ENCODE measurements at regions not wholly inside any gene's neighbourhood (a gene's known extent, or its start where the extent isn't known, plus 50 kb on each side); places are given as distances from the start of the nearest gene placed in this dataset.
"Not testable (repeated sequence)": the region's sequence is repeated elsewhere in the genome, so short reads cannot be mapped to it uniquely, and the experiment has no call there.

DNA sequence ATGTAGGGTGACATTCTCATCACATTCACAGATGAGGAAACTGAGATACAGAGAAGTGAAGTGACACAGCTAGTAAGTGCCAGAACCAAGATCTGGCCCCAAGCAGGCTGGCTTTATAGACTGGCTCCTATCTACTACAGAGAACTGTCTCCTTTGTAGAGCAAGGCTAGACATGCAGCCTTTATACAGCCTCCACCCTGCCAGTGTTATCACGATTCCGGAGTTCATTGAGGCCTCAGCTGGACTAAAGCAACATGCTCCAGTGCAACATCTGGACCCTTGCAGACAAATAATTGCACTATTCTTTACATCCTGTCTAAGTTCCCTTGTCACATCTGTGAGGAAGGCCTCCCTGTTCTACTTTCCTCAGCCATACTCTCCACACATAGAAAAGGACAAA is 58.0 kb upstream of the XIAP start:
- no peak overlapping the region for H2AFZ ChIP-seq (ENCODE audit: low read length)
- peaks cover 22% of the 10 kb centered on the region for H3K4me1 ChIP-seq (ENCODE audit: insufficient read depth, low read length)
- intact Hi-C loops (cut with micrococcal nuclease) = no loop called here
- no peak overlapping the region for H3K4me2 ChIP-seq (ENCODE audit: low read length)
- DNase-seq (no peak), ATAC-seq (no peak)
- H3K27ac ChIP-seq (ENCODE audit: low read length) = no peak overlapping the region
- no peaks in the 10 kb centered on the region for H3K36me3 ChIP-seq (ENCODE audit: low read depth, low read length)
- CTCF ChIA-PET = no interaction called here
- no peak overlapping the region for H3K9ac ChIP-seq (ENCODE audit: low read length)
- POLR2A ChIA-PET (ENCODE audit: unreplicated experiment) = no interaction called here
- H3K4me3 ChIP-seq (ENCODE audit: low read length) = no peak overlapping the region
- H3K79me2 ChIP-seq (ENCODE audit: low read length) = no peaks in the 10 kb centered on the region
- no peaks in the 10 kb centered on the region for H3K9me3 ChIP-seq (ENCODE audit: low read length)
- no peak for TF ChIP-seq EZH2 (IDR thresholded peaks at IDR 0.05; ENCODE audit: low read length, unreplicated experiment)
- TF ChIP-seq EZH2phosphoT487 (IDR thresholded peaks at IDR 0.05; ENCODE audit: borderline replicate concordance, low read length) = no peak
- TF ChIP-seq, protein P1, sequence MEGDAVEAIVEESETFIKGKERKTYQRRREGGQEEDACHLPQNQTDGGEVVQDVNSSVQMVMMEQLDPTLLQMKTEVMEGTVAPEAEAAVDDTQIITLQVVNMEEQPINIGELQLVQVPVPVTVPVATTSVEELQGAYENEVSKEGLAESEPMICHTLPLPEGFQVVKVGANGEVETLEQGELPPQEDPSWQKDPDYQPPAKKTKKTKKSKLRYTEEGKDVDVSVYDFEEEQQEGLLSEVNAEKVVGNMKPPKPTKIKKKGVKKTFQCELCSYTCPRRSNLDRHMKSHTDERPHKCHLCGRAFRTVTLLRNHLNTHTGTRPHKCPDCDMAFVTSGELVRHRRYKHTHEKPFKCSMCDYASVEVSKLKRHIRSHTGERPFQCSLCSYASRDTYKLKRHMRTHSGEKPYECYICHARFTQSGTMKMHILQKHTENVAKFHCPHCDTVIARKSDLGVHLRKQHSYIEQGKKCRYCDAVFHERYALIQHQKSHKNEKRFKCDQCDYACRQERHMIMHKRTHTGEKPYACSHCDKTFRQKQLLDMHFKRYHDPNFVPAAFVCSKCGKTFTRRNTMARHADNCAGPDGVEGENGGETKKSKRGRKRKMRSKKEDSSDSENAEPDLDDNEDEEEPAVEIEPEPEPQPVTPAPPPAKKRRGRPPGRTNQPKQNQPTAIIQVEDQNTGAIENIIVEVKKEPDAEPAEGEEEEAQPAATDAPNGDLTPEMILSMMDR (conservative IDR thresholded peaks at IDR 0.05; ENCODE audit: low read depth, low read length) = no peak
- H3K27me3 ChIP-seq (ENCODE audit: low read length) = no peaks in the 10 kb centered on the region
- no peaks in the 10 kb centered on the region for H3F3A ChIP-seq (ENCODE audit: low read length, unreplicated experiment)
- no TSS peak for BruUV-seq (replicated peaks)
- H3K9me2 ChIP-seq (replicated peaks; ENCODE audit: low read length) = no peaks in the 10 kb centered on the region
- no peaks in the 10 kb centered on the region for H4K20me1 ChIP-seq (ENCODE audit: low read length)

DNA sequence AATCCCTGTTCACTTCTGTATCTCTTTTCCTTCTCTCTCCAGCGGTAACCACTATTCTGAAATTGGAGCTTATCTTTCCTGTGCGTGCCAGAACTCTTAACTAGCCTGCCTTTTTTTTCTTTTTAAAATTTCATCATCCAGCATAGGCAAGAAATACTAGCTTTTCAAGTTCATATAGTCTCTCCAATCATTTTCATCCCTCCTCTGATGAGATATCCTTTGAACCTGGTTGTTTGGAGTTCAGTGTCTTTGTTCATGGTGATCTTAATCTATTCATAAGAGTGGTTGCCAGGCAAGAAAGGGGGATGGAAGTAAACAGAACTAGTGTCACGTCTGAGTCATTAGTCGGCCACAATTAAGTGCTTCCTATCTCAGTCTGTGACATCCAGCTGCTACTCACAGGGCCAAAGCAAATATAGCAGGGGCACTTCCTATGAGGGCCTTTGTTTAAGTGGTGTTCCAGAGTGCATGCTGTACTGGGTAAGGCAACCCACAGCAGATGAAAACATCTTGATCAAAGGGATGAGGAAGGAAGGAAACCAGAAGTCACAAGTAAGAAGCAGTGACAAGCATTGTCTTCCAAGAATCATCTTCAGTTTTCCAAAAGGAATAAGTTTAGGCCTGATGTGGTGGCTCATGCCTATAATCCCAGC is 56.4 kb upstream of the XIAP start:
- TF ChIP-seq, protein P1 (conservative IDR thresholded peaks at IDR 0.05; ENCODE audit: low read depth, low read length) = no peak
- TF ChIP-seq EZH2 (IDR thresholded peaks at IDR 0.05; ENCODE audit: low read length, unreplicated experiment) = no peak
- no peak for TF ChIP-seq EZH2phosphoT487 (IDR thresholded peaks at IDR 0.05; ENCODE audit: borderline replicate concordance, low read length)
- POLR2A ChIA-PET (ENCODE audit: unreplicated experiment) = no interaction called here
- Histone ChIP-seq H3K4me2 (ENCODE audit: low read length) (peak overlapping the region; percentile 49; the same call in 1 of the 2 replicates), H3K4me3 (ENCODE audit: low read length) (no peak overlapping the region), H3F3A (ENCODE audit: low read length, unreplicated experiment) (no peaks in the 10 kb centered on the region), H4K20me1 (ENCODE audit: low read length) (no peaks in the 10 kb centered on the region), H3K36me3 (ENCODE audit: low read depth, low read length) (no peaks in the 10 kb centered on the region), H3K9me2 (replicated peaks; ENCODE audit: low read length) (no peaks in the 10 kb centered on the region), H3K27ac (ENCODE audit: low read length) (peak overlapping the region; percentile 84), H3K9me3 (ENCODE audit: low read length) (no peaks in the 10 kb centered on the region), H2AFZ (ENCODE audit: low read length) (no peak overlapping the region), H3K9ac (ENCODE audit: low read length) (peak overlapping the region; percentile 17; the same call in 1 of the 2 replicates), H3K4me1 (ENCODE audit: insufficient read depth, low read length) (peaks cover 15% of the 10 kb centered on the region; the same call in 1 of the 2 replicates), H3K27me3 (ENCODE audit: low read length) (no peaks in the 10 kb centered on the region), H3K79me2 (ENCODE audit: low read length) (no peaks in the 10 kb centered on the region)
- no TSS peak for BruUV-seq (replicated peaks)
- peak; percentile 98 for ATAC-seq
- CTCF ChIA-PET = no interaction called here
- intact Hi-C loops (cut with micrococcal nuclease) = no loop called here
- peak; percentile 90 for DNase-seq

DNA sequence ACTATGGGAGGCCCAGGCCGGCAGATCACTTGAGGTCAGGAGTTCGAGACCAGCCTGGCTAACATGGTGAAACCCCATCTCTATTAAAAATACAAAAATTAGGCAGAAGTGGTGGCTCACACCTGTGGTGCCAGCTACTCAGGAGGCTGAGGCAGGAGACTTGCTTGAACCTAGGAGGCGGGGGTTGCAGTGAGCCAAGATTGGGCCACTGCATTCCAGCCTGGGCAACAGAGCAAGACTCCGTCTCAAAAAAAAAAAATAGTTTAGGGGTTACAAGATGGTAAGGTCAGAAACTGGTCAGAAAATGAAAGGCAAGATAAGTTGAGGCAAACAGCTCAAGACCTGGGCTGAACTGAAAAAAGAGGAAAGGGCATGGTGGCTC is 55.9 kb upstream of the XIAP start:
- peaks cover 12% of the 10 kb centered on the region; the same call in 1 of the 2 replicates for H3K4me1 ChIP-seq (ENCODE audit: insufficient read depth, low read length)
- peak overlapping the region; percentile 84 for H3K27ac ChIP-seq (ENCODE audit: low read length)
- intact Hi-C loops (cut with micrococcal nuclease); H3K9me3 ChIP-seq (ENCODE audit: low read length); CTCF ChIA-PET; ATAC-seq; H2AFZ ChIP-seq (ENCODE audit: low read length); H3K4me3 ChIP-seq (ENCODE audit: low read length); H3K79me2 ChIP-seq (ENCODE audit: low read length); H3K36me3 ChIP-seq (ENCODE audit: low read depth, low read length); H3K27me3 ChIP-seq (ENCODE audit: low read length); POLR2A ChIA-PET (ENCODE audit: unreplicated experiment); H3K9me2 ChIP-seq (replicated peaks; ENCODE audit: low read length); BruUV-seq (replicated peaks); H4K20me1 ChIP-seq (ENCODE audit: low read length); DNase-seq; H3F3A ChIP-seq (ENCODE audit: low read length, unreplicated experiment): not testable (repeated sequence)
- H3K4me2 ChIP-seq (ENCODE audit: low read length) = peak overlapping the region; percentile 49; the same call in 1 of the 2 replicates
- H3K9ac ChIP-seq (ENCODE audit: low read length) = peak overlapping the region; percentile 17; the same call in 1 of the 2 replicates
